ENCODE measurements at regions not wholly inside any gene's neighbourhood (a gene's known extent, or its start where the extent isn't known, plus 50 kb on each side); places are given as distances from the start of the nearest gene placed in this dataset.

- TF ChIP-seq CTCF (conservative IDR thresholded peaks at IDR 0.05; ENCODE audit: low read depth, low read length) (no peak; the same call in 1 of the 2 replicates), EZH2 (IDR thresholded peaks at IDR 0.05; ENCODE audit: low read length, unreplicated experiment) (no peak), EZH2phosphoT487 (IDR thresholded peaks at IDR 0.05; ENCODE audit: borderline replicate concordance, low read length) (no peak)
Measured at GRCh38 chr16:13839577-13839976, 80.4 kb upstream of the ERCC4 start.

Data from PC-3 (cell line).